PFSK-1 (cell line): ENCODE measurements at regions not wholly inside any gene's neighbourhood (a gene's known extent, or its start where the extent isn't known, plus 50 kb on each side); places are given as distances from the start of the nearest gene placed in this dataset.

Experiments
- FOXP2 ChIP-seq: optimal IDR thresholded peaks from 2 replicates; pipeline ENCODE3; 2011; ENCODE audit warnings: borderline replicate concordance, control low read depth, inconsistent platforms; ENCODE audit not compliant: insufficient read depth; ENCODE audit errors: extremely low read length, extremely low read depth
- POLR2AphosphoS5 ChIP-seq: IDR thresholded peaks from 2 replicates; pipeline ENCODE4 v1.6.1; 2012; ENCODE audit warnings: low read depth, mild to moderate bottlenecking, control low read depth, low read length, moderate library complexity
- SIN3A ChIP-seq: IDR thresholded peaks from 2 replicates; pipeline ENCODE4 v1.6.1; 2012; ENCODE audit warnings: mild to moderate bottlenecking, low read length, moderate library complexity, borderline replicate concordance; ENCODE audit not compliant: insufficient read depth
- TAF1 ChIP-seq: IDR thresholded peaks from 2 replicates; pipeline ENCODE4 v1.6.1; 2012; ENCODE audit warnings: low read length, control low read depth, borderline replicate concordance; ENCODE audit not compliant: insufficient read depth
- TF ChIP-seq, protein P1 (sequence below), 2 experiments: IDR thresholded peaks; 2 replicates each; pipeline versions ENCODE4 v1.6.1 to v1.8.0; 2011 to 2012; ENCODE audit warnings: low read depth in 2 of 2, low read length in 2 of 2, control low read depth in 1 of 2, inconsistent platforms in 1 of 2, mild to moderate bottlenecking in 1 of 2, moderate library complexity in 1 of 2; ENCODE audit not compliant: insufficient read depth in 1 of 2

DNA sequence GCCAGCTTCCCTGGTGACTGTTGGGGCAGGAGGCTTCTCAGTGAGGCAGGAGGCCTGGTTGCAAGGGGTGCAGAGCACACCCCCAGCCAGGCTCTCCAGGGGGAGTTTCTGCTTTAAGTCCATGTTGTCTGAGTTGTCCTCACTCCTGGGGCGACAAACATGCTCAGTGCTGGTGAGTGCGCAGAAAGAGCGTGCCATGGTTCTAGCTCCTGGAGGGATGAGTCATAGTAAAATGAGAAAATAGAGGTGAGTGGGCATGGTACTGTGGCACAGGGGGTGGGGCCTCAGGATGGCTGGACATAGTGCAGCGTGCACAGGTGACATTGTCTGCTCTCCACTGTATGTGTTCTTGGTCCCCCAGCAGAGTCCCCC, 457.2 kb upstream of the HS6ST1 start:
- TF ChIP-seq POLR2AphosphoS5: no peak
- TF ChIP-seq SIN3A: no peak
- no peak for TF ChIP-seq TAF1
- TF ChIP-seq, protein P1, sequence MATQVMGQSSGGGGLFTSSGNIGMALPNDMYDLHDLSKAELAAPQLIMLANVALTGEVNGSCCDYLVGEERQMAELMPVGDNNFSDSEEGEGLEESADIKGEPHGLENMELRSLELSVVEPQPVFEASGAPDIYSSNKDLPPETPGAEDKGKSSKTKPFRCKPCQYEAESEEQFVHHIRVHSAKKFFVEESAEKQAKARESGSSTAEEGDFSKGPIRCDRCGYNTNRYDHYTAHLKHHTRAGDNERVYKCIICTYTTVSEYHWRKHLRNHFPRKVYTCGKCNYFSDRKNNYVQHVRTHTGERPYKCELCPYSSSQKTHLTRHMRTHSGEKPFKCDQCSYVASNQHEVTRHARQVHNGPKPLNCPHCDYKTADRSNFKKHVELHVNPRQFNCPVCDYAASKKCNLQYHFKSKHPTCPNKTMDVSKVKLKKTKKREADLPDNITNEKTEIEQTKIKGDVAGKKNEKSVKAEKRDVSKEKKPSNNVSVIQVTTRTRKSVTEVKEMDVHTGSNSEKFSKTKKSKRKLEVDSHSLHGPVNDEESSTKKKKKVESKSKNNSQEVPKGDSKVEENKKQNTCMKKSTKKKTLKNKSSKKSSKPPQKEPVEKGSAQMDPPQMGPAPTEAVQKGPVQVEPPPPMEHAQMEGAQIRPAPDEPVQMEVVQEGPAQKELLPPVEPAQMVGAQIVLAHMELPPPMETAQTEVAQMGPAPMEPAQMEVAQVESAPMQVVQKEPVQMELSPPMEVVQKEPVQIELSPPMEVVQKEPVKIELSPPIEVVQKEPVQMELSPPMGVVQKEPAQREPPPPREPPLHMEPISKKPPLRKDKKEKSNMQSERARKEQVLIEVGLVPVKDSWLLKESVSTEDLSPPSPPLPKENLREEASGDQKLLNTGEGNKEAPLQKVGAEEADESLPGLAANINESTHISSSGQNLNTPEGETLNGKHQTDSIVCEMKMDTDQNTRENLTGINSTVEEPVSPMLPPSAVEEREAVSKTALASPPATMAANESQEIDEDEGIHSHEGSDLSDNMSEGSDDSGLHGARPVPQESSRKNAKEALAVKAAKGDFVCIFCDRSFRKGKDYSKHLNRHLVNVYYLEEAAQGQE (IDR thresholded peaks at IDR 0.05; ENCODE audit: insufficient read depth in 1 of 2, low read depth in 2 of 2, low read length in 2 of 2): no peak
- no peak for TF ChIP-seq FOXP2
